ENCODE measurements at regions not wholly inside any gene's neighbourhood (a gene's known extent, or its start where the extent isn't known, plus 50 kb on each side); places are given as distances from the start of the nearest gene placed in this dataset.

DNA sequence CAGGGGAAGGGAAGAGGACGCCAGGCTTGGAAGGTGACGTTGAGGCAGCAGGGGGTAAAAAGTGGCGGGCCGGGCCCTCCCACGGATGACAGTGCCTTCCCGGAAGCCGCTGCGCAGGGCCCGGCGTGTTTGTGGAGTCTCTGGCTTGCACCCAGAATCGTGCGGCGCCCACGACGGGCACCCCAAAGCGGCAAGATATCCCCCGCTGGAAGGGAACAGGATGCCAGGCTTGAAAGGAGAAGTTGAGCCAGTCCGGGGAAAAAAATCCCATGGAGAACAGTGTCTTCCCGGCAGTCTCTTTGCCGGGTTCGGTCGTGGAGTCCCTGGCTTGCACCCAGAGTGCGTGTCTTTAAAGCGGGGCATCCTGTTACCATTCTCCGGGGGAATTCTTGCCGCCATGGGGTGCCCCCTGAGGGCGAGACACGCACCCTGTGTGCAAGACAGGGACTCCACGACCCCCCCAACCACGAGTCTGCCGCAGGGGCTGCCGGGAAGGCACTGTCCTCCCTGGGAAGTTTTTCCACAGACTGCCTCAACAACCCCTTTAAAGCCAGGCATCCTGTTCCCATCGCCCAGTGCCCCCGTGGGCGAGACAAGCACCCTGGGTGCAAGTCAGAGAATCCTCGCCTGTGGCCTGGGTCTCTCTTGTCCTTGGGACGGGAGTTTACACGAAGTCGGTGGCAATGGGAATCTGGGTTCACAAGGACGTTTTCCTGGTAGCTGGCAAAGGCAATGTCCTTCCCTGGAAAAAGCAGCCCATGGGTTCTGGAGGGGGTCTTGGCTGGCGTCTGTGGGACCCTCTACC, 156.1 kb upstream of the ALG10B start:
- Histone ChIP-seq H3K9ac (ENCODE audit: extremely low read depth, insufficient read length, low read length) (no peak overlapping the region), H3K4me2 (ENCODE audit: insufficient read depth, insufficient read length, low read length) (no peak overlapping the region), H3K14ac (ENCODE audit: insufficient read depth, low read length) (no peak overlapping the region), H2BK5ac (ENCODE audit: insufficient read length, low read length) (no peak overlapping the region), H4K5ac (ENCODE audit: insufficient read length, low read depth, low read length) (no peak overlapping the region), H3K4me1 (ENCODE audit: insufficient read depth, low read length) (no peaks in the 10 kb centered on the region), H3K79me2 (ENCODE audit: insufficient read depth, low read length) (no peaks in the 10 kb centered on the region), H4K8ac (replicated peaks; ENCODE audit: insufficient read length, low read depth, low read length) (no peak overlapping the region), H3K9me3 (ENCODE audit: control insufficient read depth, low read depth, low read length) (peaks cover 88% of the 10 kb centered on the region), H4K20me1 (ENCODE audit: control insufficient read depth, insufficient read depth, insufficient read length) (no peaks in the 10 kb centered on the region), H4K91ac (ENCODE audit: insufficient read length, low read depth, low read length) (no peak overlapping the region), H2AK5ac (ENCODE audit: insufficient read length, low read length) (no peak overlapping the region), H2AFZ (ENCODE audit: low read length) (no peak overlapping the region), H3K23me2 (ENCODE audit: insufficient read length, low read depth, low read length, poor library complexity, severe bottlenecking) (no peaks in the 10 kb centered on the region), H2BK20ac (ENCODE audit: low read depth, low read length, poor library complexity, severe bottlenecking) (no peak overlapping the region), H3K79me1 (ENCODE audit: insufficient read depth, low read depth, low read length, poor library complexity, severe bottlenecking) (no peaks in the 10 kb centered on the region), H3K27me3 (ENCODE audit: insufficient read depth, low read length) (no peaks in the 10 kb centered on the region), H3K4ac (ENCODE audit: low read depth, low read length) (no peak overlapping the region), H3T11ph (ENCODE audit: low read length) (no peak overlapping the region), H2BK120ac (ENCODE audit: low read depth, low read length, poor library complexity, severe bottlenecking) (no peak overlapping the region), H3K56ac (ENCODE audit: insufficient read length, low read depth, low read length) (no peak overlapping the region), H3K18ac (ENCODE audit: insufficient read length, low read depth, low read length) (no peak overlapping the region), H2BK12ac (ENCODE audit: insufficient read length, low read depth, low read length) (no peak overlapping the region), H3K23ac (ENCODE audit: insufficient read length, low read depth, low read length) (no peak overlapping the region), H2BK15ac (ENCODE audit: low read depth, low read length) (no peak overlapping the region), H3K27ac (ENCODE audit: insufficient read length, low read depth, low read length) (no peak overlapping the region)
- Mint-ChIP-seq H3K4me3 (no peak overlapping the region), H3K27ac (no peak overlapping the region), H3K27me3 (ENCODE audit: low read depth) (peaks cover 4% of the 10 kb centered on the region), H3K36me3 (ENCODE audit: insufficient read depth in 1 of 3, low read depth in 3 of 3) (peaks cover 9 to 18% (median 11%) of the 10 kb centered on the region in 3 experiments), H3K4me1 (no peaks in the 10 kb centered on the region), H3K9me3 (peaks cover 93 to 96% of the 10 kb centered on the region in 2 experiments)
- TF ChIP-seq, protein P1, sequence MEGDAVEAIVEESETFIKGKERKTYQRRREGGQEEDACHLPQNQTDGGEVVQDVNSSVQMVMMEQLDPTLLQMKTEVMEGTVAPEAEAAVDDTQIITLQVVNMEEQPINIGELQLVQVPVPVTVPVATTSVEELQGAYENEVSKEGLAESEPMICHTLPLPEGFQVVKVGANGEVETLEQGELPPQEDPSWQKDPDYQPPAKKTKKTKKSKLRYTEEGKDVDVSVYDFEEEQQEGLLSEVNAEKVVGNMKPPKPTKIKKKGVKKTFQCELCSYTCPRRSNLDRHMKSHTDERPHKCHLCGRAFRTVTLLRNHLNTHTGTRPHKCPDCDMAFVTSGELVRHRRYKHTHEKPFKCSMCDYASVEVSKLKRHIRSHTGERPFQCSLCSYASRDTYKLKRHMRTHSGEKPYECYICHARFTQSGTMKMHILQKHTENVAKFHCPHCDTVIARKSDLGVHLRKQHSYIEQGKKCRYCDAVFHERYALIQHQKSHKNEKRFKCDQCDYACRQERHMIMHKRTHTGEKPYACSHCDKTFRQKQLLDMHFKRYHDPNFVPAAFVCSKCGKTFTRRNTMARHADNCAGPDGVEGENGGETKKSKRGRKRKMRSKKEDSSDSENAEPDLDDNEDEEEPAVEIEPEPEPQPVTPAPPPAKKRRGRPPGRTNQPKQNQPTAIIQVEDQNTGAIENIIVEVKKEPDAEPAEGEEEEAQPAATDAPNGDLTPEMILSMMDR (conservative IDR thresholded peaks at IDR 0.05) = no peak
- DNase-seq = no peak
- no CpG with 5 or more reads among the region's 41 CpGs for WGBS (ENCODE audit: extremely low coverage, insufficient read length, low lambda C conversion rate)
